ENCODE measurements at regions not wholly inside any gene's neighbourhood (a gene's known extent, or its start where the extent isn't known, plus 50 kb on each side); places are given as distances from the start of the nearest gene placed in this dataset.

DNA sequence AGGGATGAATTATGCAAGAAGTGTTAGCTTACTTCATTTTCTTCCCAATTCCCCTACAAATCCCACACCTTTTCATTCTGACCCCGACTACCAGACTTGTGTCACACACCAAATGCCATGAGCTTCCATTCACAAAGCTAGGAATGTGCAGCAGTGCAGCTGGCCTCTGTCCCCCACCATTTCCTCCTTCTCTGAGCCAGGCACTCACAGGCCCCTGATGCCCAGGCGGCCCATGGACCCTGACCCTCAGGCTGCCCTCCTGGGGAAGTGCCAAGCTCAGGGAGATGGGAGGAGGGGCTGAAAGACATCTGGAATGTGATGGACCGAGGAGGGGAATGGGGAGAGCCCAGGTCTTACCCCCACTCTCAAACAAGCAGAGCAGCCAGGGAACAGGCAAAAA lies 67.0 kb upstream of the BCOR start:
- Histone ChIP-seq H3K4me1 (ENCODE audit: low read depth) (peaks cover 44% of the 10 kb centered on the region), H3K27me3 (peaks cover 31% of the 10 kb centered on the region), H3K27ac (no peak overlapping the region), H3K36me3 (no peaks in the 10 kb centered on the region), H3K4me3 (no peak overlapping the region), H3K9me3 (ENCODE audit: low read depth) (no peaks in the 10 kb centered on the region)
- TF ChIP-seq, protein P1, sequence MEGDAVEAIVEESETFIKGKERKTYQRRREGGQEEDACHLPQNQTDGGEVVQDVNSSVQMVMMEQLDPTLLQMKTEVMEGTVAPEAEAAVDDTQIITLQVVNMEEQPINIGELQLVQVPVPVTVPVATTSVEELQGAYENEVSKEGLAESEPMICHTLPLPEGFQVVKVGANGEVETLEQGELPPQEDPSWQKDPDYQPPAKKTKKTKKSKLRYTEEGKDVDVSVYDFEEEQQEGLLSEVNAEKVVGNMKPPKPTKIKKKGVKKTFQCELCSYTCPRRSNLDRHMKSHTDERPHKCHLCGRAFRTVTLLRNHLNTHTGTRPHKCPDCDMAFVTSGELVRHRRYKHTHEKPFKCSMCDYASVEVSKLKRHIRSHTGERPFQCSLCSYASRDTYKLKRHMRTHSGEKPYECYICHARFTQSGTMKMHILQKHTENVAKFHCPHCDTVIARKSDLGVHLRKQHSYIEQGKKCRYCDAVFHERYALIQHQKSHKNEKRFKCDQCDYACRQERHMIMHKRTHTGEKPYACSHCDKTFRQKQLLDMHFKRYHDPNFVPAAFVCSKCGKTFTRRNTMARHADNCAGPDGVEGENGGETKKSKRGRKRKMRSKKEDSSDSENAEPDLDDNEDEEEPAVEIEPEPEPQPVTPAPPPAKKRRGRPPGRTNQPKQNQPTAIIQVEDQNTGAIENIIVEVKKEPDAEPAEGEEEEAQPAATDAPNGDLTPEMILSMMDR (IDR thresholded peaks at IDR 0.05; ENCODE audit: low read depth, low read length): no peak
- DNase-seq (ENCODE audit: low read depth in 1 of 2, low spot score in 1 of 2): no peak

GRCh38 chrX:40158036-40158706 lies 60.4 kb upstream of the BCOR start:
- H3K9me3 ChIP-seq (ENCODE audit: low read depth): no peaks in the 10 kb centered on the region
- H3K27me3 ChIP-seq: peaks cover 17% of the 10 kb centered on the region
- no peak overlapping the region for H3K27ac ChIP-seq
- peak overlapping the region; percentile 47 for H3K4me3 ChIP-seq
- peak in 1 of 2 donors; percentile 75 for DNase-seq (ENCODE audit: low read depth in 1 of 2, low spot score in 1 of 2)
- TF ChIP-seq, protein P1 (IDR thresholded peaks at IDR 0.05; ENCODE audit: low read depth, low read length): peak; percentile 2
- no peaks in the 10 kb centered on the region for H3K36me3 ChIP-seq
- H3K4me1 ChIP-seq (ENCODE audit: low read depth): peaks cover 12% of the 10 kb centered on the region

DNA sequence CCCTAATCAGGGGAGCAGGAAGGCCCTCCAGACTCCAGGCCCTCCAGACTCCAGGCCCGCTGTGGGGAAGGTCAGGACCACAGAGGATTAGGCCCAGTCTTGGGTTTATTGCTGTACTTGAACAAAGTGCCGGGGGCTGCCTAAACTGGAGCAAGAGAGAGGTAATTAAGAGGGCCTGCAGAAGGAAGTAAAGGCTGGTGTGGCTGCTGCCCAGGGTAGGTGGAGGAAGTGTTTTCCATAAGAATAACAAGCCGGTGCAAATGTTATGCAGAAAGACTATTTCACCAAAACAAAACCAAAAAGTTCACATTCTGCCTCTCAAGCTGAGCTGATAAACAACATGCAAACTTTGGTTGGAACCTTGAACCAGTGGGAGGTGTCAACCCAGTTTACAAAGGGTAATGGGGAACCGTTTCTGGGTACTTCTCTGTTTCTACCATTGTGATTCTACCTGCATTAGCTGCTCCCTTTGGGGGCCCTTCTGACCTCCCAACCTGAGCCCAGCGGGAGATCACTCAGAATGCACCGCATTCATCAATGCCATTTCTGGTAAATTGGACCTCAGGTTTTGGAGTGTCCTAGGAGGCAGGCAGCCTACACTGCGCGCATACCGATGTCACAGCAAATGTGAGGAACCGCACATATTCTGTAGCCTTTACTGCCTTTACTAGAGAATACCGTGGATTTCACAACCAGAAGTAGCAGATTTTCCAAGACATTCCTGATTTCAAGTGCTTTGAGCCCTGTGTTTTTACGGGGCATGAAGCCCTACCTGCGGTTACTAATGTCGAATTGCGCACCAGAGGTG lies 59.7 kb upstream of the BCOR start:
- H3K9me3 ChIP-seq (ENCODE audit: low read depth): no peaks in the 10 kb centered on the region
- H3K36me3 ChIP-seq: no peaks in the 10 kb centered on the region
- TF ChIP-seq, protein P1 (IDR thresholded peaks at IDR 0.05; ENCODE audit: low read depth, low read length): no peak
- DNase-seq (ENCODE audit: low read depth in 1 of 2, low spot score in 1 of 2): no peak
- H3K27ac ChIP-seq: no peak overlapping the region
- peaks cover 13% of the 10 kb centered on the region for H3K27me3 ChIP-seq
- peaks cover 15% of the 10 kb centered on the region for H3K4me1 ChIP-seq (ENCODE audit: low read depth)
- peak overlapping the region; percentile 47 for H3K4me3 ChIP-seq

DNA sequence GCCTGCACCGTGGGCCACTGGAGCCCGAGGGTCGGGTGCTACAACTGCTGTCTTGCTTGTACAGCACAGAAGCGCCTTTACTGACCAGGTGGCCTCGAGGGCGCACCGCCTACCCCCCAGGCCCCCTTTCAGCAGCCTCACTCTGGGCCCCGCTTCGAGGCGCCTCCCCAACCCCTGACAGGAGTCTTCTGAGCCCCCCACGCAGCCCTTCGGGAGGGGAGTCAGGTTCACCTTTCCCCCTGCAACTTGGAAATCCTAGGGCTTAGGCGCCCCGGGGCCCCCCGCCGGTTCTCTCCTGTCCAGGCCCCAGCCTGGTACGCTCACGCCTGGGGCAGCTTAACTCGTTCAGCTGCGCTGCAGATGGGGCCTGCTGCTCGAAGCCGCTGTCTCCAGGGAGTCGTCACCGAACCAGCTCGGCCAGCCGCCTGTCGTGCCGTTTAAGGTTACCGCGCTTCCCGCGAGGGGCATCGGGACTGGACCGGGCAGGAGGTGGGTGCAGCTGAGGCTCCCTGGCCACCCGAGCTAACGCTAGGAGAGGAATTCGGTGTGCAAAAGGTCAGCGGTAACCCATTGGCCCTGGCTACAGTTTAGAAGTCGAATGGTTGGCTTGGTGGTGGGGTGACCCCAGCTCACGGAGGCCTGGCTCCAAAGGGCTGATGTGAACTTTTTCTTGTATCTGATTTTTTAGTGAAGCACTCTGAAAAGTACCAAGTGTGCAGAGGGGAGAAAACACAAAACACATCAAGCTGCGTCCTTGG lies 58.9 kb upstream of the BCOR start:
- Histone ChIP-seq H3K4me3 (no peak overlapping the region), H3K4me1 (ENCODE audit: low read depth) (peaks cover 21% of the 10 kb centered on the region), H3K36me3 (no peaks in the 10 kb centered on the region), H3K27ac (no peak overlapping the region), H3K9me3 (ENCODE audit: low read depth) (no peaks in the 10 kb centered on the region), H3K27me3 (peaks cover 7% of the 10 kb centered on the region)
- TF ChIP-seq, protein P1 (IDR thresholded peaks at IDR 0.05; ENCODE audit: low read depth, low read length): no peak
- DNase-seq (ENCODE audit: low read depth in 1 of 2, low spot score in 1 of 2): no peak

DNA sequence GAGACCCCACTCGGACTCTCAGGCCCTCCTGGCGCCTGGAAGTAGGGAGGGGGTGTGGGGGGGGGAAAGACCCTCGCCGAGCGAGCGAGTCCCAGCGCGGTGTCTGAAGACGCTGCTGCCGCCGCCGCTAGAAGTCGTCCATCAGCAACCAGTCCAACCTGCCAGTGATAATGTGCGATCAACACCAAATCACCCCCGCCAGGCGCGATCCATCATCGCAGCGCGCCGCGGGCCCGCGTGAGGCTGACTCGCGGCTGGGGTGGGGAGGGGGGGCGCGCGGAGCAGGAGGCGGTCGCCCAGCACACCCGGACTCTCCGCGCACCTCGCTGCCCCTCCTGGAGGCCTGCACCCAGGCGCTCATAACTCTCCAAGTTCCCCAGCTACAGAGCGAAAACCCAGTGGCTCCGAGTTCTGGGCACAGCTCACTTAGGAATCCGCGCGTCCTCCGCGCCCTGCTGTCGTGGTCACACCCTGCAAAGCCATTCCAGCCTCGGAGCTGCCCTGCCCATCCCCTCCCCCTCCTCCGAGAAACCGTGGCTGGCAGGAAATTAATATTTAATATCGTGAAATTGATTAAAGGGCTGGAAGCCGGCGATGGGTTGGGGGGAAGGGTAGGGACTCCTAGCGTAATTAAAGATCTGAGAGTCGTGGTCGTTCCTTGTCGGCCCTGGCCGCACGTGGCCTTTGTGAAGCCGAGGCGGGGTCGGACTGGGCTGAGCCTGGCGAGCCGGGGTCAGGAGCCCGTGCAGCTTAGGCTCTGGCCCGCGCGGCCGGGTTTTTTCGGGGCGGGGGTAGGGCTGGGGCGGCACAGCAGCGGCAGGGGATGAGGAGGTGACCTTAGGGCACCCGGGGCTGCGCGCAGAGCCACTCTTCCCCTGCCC lies 58.1 kb upstream of the BCOR start:
- Histone ChIP-seq H3K9me3 (ENCODE audit: low read depth) (no peaks in the 10 kb centered on the region), H3K36me3 (no peaks in the 10 kb centered on the region), H3K4me3 (peak overlapping the region; percentile 43), H3K27me3 (peaks cover 7% of the 10 kb centered on the region), H3K27ac (peak overlapping the region; percentile 76), H3K4me1 (ENCODE audit: low read depth) (peaks cover 21% of the 10 kb centered on the region)
- TF ChIP-seq, protein P1 (IDR thresholded peaks at IDR 0.05; ENCODE audit: low read depth, low read length): no peak
- DNase-seq (ENCODE audit: low read depth in 1 of 2, low spot score in 1 of 2): no peak

Measured in cardiac muscle cell (in vitro differentiated cells and primary cell).